ENCODE measurements at regions not wholly inside any gene's neighbourhood (a gene's known extent, or its start where the extent isn't known, plus 50 kb on each side); places are given as distances from the start of the nearest gene placed in this dataset.
"Not testable (repeated sequence)": the region's sequence is repeated elsewhere in the genome, so short reads cannot be mapped to it uniquely, and the experiment has no call there.

GRCh38 chr6:167562862-167563261 lies 238.0 kb downstream of the TTLL2 start:
- H3K4me3 Mint-ChIP-seq; H3K36me3 Mint-ChIP-seq (ENCODE audit: low read depth); H3K9me3 Mint-ChIP-seq; H3K27ac Mint-ChIP-seq; H3K27me3 Mint-ChIP-seq (ENCODE audit: insufficient read depth); DNase-seq (ENCODE audit: low spot score); H3K4me1 Mint-ChIP-seq (ENCODE audit: low read depth); intact Hi-C loops (cut with micrococcal nuclease): not testable (repeated sequence)

GRCh38 chr6:167564416-167565250 lies 239.7 kb downstream of the TTLL2 start:
- H3K27ac Mint-ChIP-seq, result no peak overlapping the region
- intact Hi-C loops (cut with micrococcal nuclease), result no loop called here

GRCh38 chr6:167565388-167565787 lies 240.5 kb downstream of the TTLL2 start:
- H3K27me3 Mint-ChIP-seq (ENCODE audit: insufficient read depth), result no peaks in the 10 kb centered on the region
- H3K4me1 Mint-ChIP-seq (ENCODE audit: low read depth), result no peaks in the 10 kb centered on the region
- H3K27ac Mint-ChIP-seq, result no peak overlapping the region
- H3K36me3 Mint-ChIP-seq (ENCODE audit: low read depth), result no peaks in the 10 kb centered on the region
- H3K9me3 Mint-ChIP-seq, result peaks cover 3% of the 10 kb centered on the region
- intact Hi-C loops (cut with micrococcal nuclease), result no loop called here
- no peak overlapping the region for H3K4me3 Mint-ChIP-seq
- DNase-seq (ENCODE audit: low spot score), result no peak

More at GRCh38 chr6:167564416-167565250, 239.7 kb downstream of the TTLL2 start:
- H3K9me3 Mint-ChIP-seq, result peaks cover 3% of the 10 kb centered on the region
- no peaks in the 10 kb centered on the region for H3K4me1 Mint-ChIP-seq (ENCODE audit: low read depth)
- no peak overlapping the region for H3K4me3 Mint-ChIP-seq
- no peaks in the 10 kb centered on the region for H3K27me3 Mint-ChIP-seq (ENCODE audit: insufficient read depth)
- H3K36me3 Mint-ChIP-seq (ENCODE audit: low read depth), result no peaks in the 10 kb centered on the region
- no peak for DNase-seq (ENCODE audit: low spot score)

- H3K9me3 Mint-ChIP-seq, result peaks cover 3% of the 10 kb centered on the region
- H3K4me1 Mint-ChIP-seq (ENCODE audit: low read depth), result no peaks in the 10 kb centered on the region
- no peak overlapping the region for H3K27ac Mint-ChIP-seq
- no peaks in the 10 kb centered on the region for H3K36me3 Mint-ChIP-seq (ENCODE audit: low read depth)
- no peak for DNase-seq (ENCODE audit: low spot score)
- no peak overlapping the region for H3K4me3 Mint-ChIP-seq
- no peaks in the 10 kb centered on the region for H3K27me3 Mint-ChIP-seq (ENCODE audit: insufficient read depth)
- intact Hi-C loops (cut with micrococcal nuclease), result no loop called here
Measured at GRCh38 chr6:167565884-167566599, 241.2 kb downstream of the TTLL2 start.

GRCh38 chr6:167566711-167567141 lies 241.8 kb downstream of the TTLL2 start:
- no peak for DNase-seq (ENCODE audit: low spot score)
- H3K4me1 Mint-ChIP-seq (ENCODE audit: low read depth), result no peaks in the 10 kb centered on the region
- H3K27ac Mint-ChIP-seq, result no peak overlapping the region
- peaks cover 3% of the 10 kb centered on the region for H3K9me3 Mint-ChIP-seq
- intact Hi-C loops (cut with micrococcal nuclease), result no loop called here
- H3K27me3 Mint-ChIP-seq (ENCODE audit: insufficient read depth), result no peaks in the 10 kb centered on the region
- no peaks in the 10 kb centered on the region for H3K36me3 Mint-ChIP-seq (ENCODE audit: low read depth)
- no peak overlapping the region for H3K4me3 Mint-ChIP-seq

- no peak for DNase-seq (ENCODE audit: low spot score)
- Mint-ChIP-seq H3K27ac (no peak overlapping the region), H3K4me1 (ENCODE audit: low read depth) (no peaks in the 10 kb centered on the region), H3K4me3 (no peak overlapping the region), H3K36me3 (ENCODE audit: low read depth) (no peaks in the 10 kb centered on the region), H3K27me3 (ENCODE audit: insufficient read depth) (no peaks in the 10 kb centered on the region), H3K9me3 (peaks cover 3% of the 10 kb centered on the region)
- intact Hi-C loops (cut with micrococcal nuclease), result no loop called here
Measured at GRCh38 chr6:167567142-167568033, 242.5 kb downstream of the TTLL2 start.

- Mint-ChIP-seq H3K4me1 (ENCODE audit: low read depth) (no peaks in the 10 kb centered on the region), H3K36me3 (ENCODE audit: low read depth) (no peaks in the 10 kb centered on the region), H3K9me3 (peaks cover 3% of the 10 kb centered on the region), H3K27ac (no peak overlapping the region), H3K4me3 (no peak overlapping the region), H3K27me3 (ENCODE audit: insufficient read depth) (no peaks in the 10 kb centered on the region)
- no peak for DNase-seq (ENCODE audit: low spot score)
- intact Hi-C loops (cut with micrococcal nuclease), result no loop called here
Measured at GRCh38 chr6:167568407-167569024, 243.6 kb downstream of the TTLL2 start.

GRCh38 chr6:167569041-167569805 lies 244.3 kb downstream of the TTLL2 start:
- H3K4me3 Mint-ChIP-seq, result no peak overlapping the region
- no peaks in the 10 kb centered on the region for H3K4me1 Mint-ChIP-seq (ENCODE audit: low read depth)
- H3K36me3 Mint-ChIP-seq (ENCODE audit: low read depth), result no peaks in the 10 kb centered on the region
- intact Hi-C loops (cut with micrococcal nuclease), result no loop called here
- H3K9me3 Mint-ChIP-seq, result no peaks in the 10 kb centered on the region
- DNase-seq (ENCODE audit: low spot score), result no peak
- no peak overlapping the region for H3K27ac Mint-ChIP-seq
- no peaks in the 10 kb centered on the region for H3K27me3 Mint-ChIP-seq (ENCODE audit: insufficient read depth)

- Mint-ChIP-seq H3K4me3 (no peak overlapping the region), H3K27ac (no peak overlapping the region), H3K27me3 (ENCODE audit: insufficient read depth) (no peaks in the 10 kb centered on the region), H3K4me1 (ENCODE audit: low read depth) (no peaks in the 10 kb centered on the region), H3K36me3 (ENCODE audit: low read depth) (no peaks in the 10 kb centered on the region), H3K9me3 (no peaks in the 10 kb centered on the region)
- no peak for DNase-seq (ENCODE audit: low spot score)
- intact Hi-C loops (cut with micrococcal nuclease), result no loop called here
Measured at GRCh38 chr6:167569879-167570278, 245.0 kb downstream of the TTLL2 start.

GRCh38 chr6:167570460-167571400 lies 245.8 kb downstream of the TTLL2 start:
- H3K27ac Mint-ChIP-seq, result no peak overlapping the region
- H3K27me3 Mint-ChIP-seq (ENCODE audit: insufficient read depth), result no peaks in the 10 kb centered on the region
- H3K36me3 Mint-ChIP-seq (ENCODE audit: low read depth), result no peaks in the 10 kb centered on the region
- DNase-seq (ENCODE audit: low spot score), result no peak
- H3K4me1 Mint-ChIP-seq (ENCODE audit: low read depth), result no peaks in the 10 kb centered on the region
- intact Hi-C loops (cut with micrococcal nuclease), result no loop called here
- no peak overlapping the region for H3K4me3 Mint-ChIP-seq
- H3K9me3 Mint-ChIP-seq, result no peaks in the 10 kb centered on the region

GRCh38 chr6:167571550-167571949 lies 246.7 kb downstream of the TTLL2 start:
- intact Hi-C loops (cut with micrococcal nuclease), result no loop called here
- Mint-ChIP-seq H3K4me3 (no peak overlapping the region), H3K9me3 (no peaks in the 10 kb centered on the region), H3K36me3 (ENCODE audit: low read depth) (no peaks in the 10 kb centered on the region), H3K27me3 (ENCODE audit: insufficient read depth) (no peaks in the 10 kb centered on the region), H3K27ac (no peak overlapping the region), H3K4me1 (ENCODE audit: low read depth) (no peaks in the 10 kb centered on the region)
- no peak for DNase-seq (ENCODE audit: low spot score)
